ENCODE measurements at regions not wholly inside any gene's neighbourhood (a gene's known extent, or its start where the extent isn't known, plus 50 kb on each side); places are given as distances from the start of the nearest gene placed in this dataset.
"Not testable (repeated sequence)": the region's sequence is repeated elsewhere in the genome, so short reads cannot be mapped to it uniquely, and the experiment has no call there.

GRCh38 chr5:168136340-168136739 lies 155.1 kb upstream of the WWC1 start:
- Histone ChIP-seq H3K9me3 (ENCODE audit: control insufficient read depth, low read length) (no peaks in the 10 kb centered on the region), H3K4me3 (ENCODE audit: low read length in 2 of 2) (no peak overlapping the region), H3K27ac (ENCODE audit: low read depth in 1 of 2, low read length in 2 of 2) (no peak overlapping the region), H3K36me3 (ENCODE audit: control insufficient read depth in 1 of 2, insufficient read depth in 2 of 2, low read length in 1 of 2) (no peaks in the 10 kb centered on the region), H3K27me3 (ENCODE audit: control insufficient read depth in 1 of 2, insufficient read depth in 2 of 2, low read length in 1 of 2) (peaks cover 0 to 5% of the 10 kb centered on the region in 2 donors), H3K4me1 (ENCODE audit: control insufficient read depth in 1 of 2, insufficient read depth in 2 of 2, low read length in 2 of 2) (no peaks in the 10 kb centered on the region)
- ATAC-seq (ENCODE audit: low FRiP score) (no peak), DNase-seq (no peak)
- WGBS, 2 donors = 62% methylated on average over 5 of the region's 5 CpGs
- intact Hi-C loops (cut with DNase I) = no loop called here

- intact Hi-C loops (cut with DNase I) = no loop called here
- Histone ChIP-seq H3K4me3 (ENCODE audit: low read length in 2 of 2) (no peak overlapping the region), H3K4me1 (ENCODE audit: control insufficient read depth in 1 of 2, insufficient read depth in 2 of 2, low read length in 2 of 2) (no peaks in the 10 kb centered on the region), H3K27me3 (ENCODE audit: control insufficient read depth in 1 of 2, insufficient read depth in 2 of 2, low read length in 1 of 2) (peaks cover 0 to 5% of the 10 kb centered on the region in 2 donors), H3K9me3 (ENCODE audit: control insufficient read depth, low read length) (no peaks in the 10 kb centered on the region), H3K27ac (ENCODE audit: low read depth in 1 of 2, low read length in 2 of 2) (no peak overlapping the region), H3K36me3 (ENCODE audit: control insufficient read depth in 1 of 2, insufficient read depth in 2 of 2, low read length in 1 of 2) (no peaks in the 10 kb centered on the region)
- no peak for DNase-seq
- ATAC-seq (ENCODE audit: low FRiP score) = no peak
- WGBS, 2 donors = 84 to 91% methylated on average over 2 of the region's 2 CpGs
Measured at GRCh38 chr5:168137265-168137664, 154.2 kb upstream of the WWC1 start.

- Histone ChIP-seq H3K4me1 (ENCODE audit: control insufficient read depth in 1 of 2, insufficient read depth in 2 of 2, low read length in 2 of 2) (no peaks in the 10 kb centered on the region), H3K36me3 (ENCODE audit: control insufficient read depth in 1 of 2, insufficient read depth in 2 of 2, low read length in 1 of 2) (no peaks in the 10 kb centered on the region), H3K9me3 (ENCODE audit: control insufficient read depth, low read length) (no peaks in the 10 kb centered on the region), H3K27me3 (ENCODE audit: control insufficient read depth in 1 of 2, insufficient read depth in 2 of 2, low read length in 1 of 2) (peaks cover 0 to 5% of the 10 kb centered on the region in 2 donors), H3K4me3 (ENCODE audit: low read length in 2 of 2) (no peak overlapping the region), H3K27ac (ENCODE audit: low read depth in 1 of 2, low read length in 2 of 2) (no peak overlapping the region)
- no peak for ATAC-seq (ENCODE audit: low FRiP score)
- intact Hi-C loops (cut with DNase I) = no loop called here
- 94 to 98% methylated on average over 6 of the region's 6 CpGs for WGBS, 2 donors
- DNase-seq = no peak
Measured at GRCh38 chr5:168140241-168140640, 151.2 kb upstream of the WWC1 start.

- Histone ChIP-seq H3K4me1 (ENCODE audit: control insufficient read depth in 1 of 2, insufficient read depth in 2 of 2, low read length in 2 of 2) (no peaks in the 10 kb centered on the region), H3K9me3 (ENCODE audit: control insufficient read depth, low read length) (no peaks in the 10 kb centered on the region), H3K36me3 (ENCODE audit: control insufficient read depth in 1 of 2, insufficient read depth in 2 of 2, low read length in 1 of 2) (no peaks in the 10 kb centered on the region), H3K4me3 (ENCODE audit: low read length in 2 of 2) (no peak overlapping the region), H3K27ac (ENCODE audit: low read depth in 1 of 2, low read length in 2 of 2) (no peak overlapping the region), H3K27me3 (ENCODE audit: control insufficient read depth in 1 of 2, insufficient read depth in 2 of 2, low read length in 1 of 2) (no peaks in the 10 kb centered on the region)
- DNase-seq = no peak
- 73 to 74% methylated on average over 2 of the region's 2 CpGs for WGBS, 2 donors
- intact Hi-C loops (cut with DNase I) = no loop called here
- no peak for ATAC-seq (ENCODE audit: low FRiP score)
Measured at GRCh38 chr5:168142402-168142801, 149.0 kb upstream of the WWC1 start.

- H3K36me3 ChIP-seq (ENCODE audit: control insufficient read depth in 1 of 2, insufficient read depth in 2 of 2, low read length in 1 of 2); DNase-seq; H3K4me3 ChIP-seq (ENCODE audit: low read length in 2 of 2); H3K9me3 ChIP-seq (ENCODE audit: control insufficient read depth, low read length); intact Hi-C loops (cut with DNase I); H3K27ac ChIP-seq (ENCODE audit: low read depth in 1 of 2, low read length in 2 of 2); H3K4me1 ChIP-seq (ENCODE audit: control insufficient read depth in 1 of 2, insufficient read depth in 2 of 2, low read length in 2 of 2); ATAC-seq (ENCODE audit: low FRiP score); H3K27me3 ChIP-seq (ENCODE audit: control insufficient read depth in 1 of 2, insufficient read depth in 2 of 2, low read length in 1 of 2): not testable (repeated sequence)
- 44 to 53% methylated on average over 7 of the region's 7 CpGs for WGBS, 2 donors
Measured at GRCh38 chr5:168143521-168143920, 147.9 kb upstream of the WWC1 start.

- intact Hi-C loops (cut with DNase I) = no loop called here
- 71 to 78% methylated on average over 8 of the region's 8 CpGs for WGBS, 2 donors
- Histone ChIP-seq H3K4me1 (ENCODE audit: control insufficient read depth in 1 of 2, insufficient read depth in 2 of 2, low read length in 2 of 2) (no peaks in the 10 kb centered on the region), H3K36me3 (ENCODE audit: control insufficient read depth in 1 of 2, insufficient read depth in 2 of 2, low read length in 1 of 2) (no peaks in the 10 kb centered on the region), H3K27ac (ENCODE audit: low read depth in 1 of 2, low read length in 2 of 2) (no peak overlapping the region), H3K4me3 (ENCODE audit: low read length in 2 of 2) (no peak overlapping the region), H3K9me3 (ENCODE audit: control insufficient read depth, low read length) (no peaks in the 10 kb centered on the region), H3K27me3 (ENCODE audit: control insufficient read depth in 1 of 2, insufficient read depth in 2 of 2, low read length in 1 of 2) (peaks cover 0 to 1% of the 10 kb centered on the region in 2 donors)
- ATAC-seq (ENCODE audit: low FRiP score) = no peak
- DNase-seq = no peak
Measured at GRCh38 chr5:168147106-168147505, 144.3 kb upstream of the WWC1 start.

- 45 to 61% methylated on average over 10 of the region's 10 CpGs for WGBS, 2 donors
- intact Hi-C loops (cut with DNase I) = no loop called here
- no peak for ATAC-seq (ENCODE audit: low FRiP score)
- Histone ChIP-seq H3K4me1 (ENCODE audit: control insufficient read depth in 1 of 2, insufficient read depth in 2 of 2, low read length in 2 of 2) (no peaks in the 10 kb centered on the region), H3K36me3 (ENCODE audit: control insufficient read depth in 1 of 2, insufficient read depth in 2 of 2, low read length in 1 of 2) (no peaks in the 10 kb centered on the region), H3K27ac (ENCODE audit: low read depth in 1 of 2, low read length in 2 of 2) (no peak overlapping the region), H3K27me3 (ENCODE audit: control insufficient read depth in 1 of 2, insufficient read depth in 2 of 2, low read length in 1 of 2) (peaks cover 0 to 1% of the 10 kb centered on the region in 2 donors), H3K4me3 (ENCODE audit: low read length in 2 of 2) (no peak overlapping the region), H3K9me3 (ENCODE audit: control insufficient read depth, low read length) (no peaks in the 10 kb centered on the region)
- no peak for DNase-seq
Measured at GRCh38 chr5:168147568-168148360, 143.7 kb upstream of the WWC1 start.

GRCh38 chr5:168151041-168151440 lies 140.4 kb upstream of the WWC1 start:
- Histone ChIP-seq H3K27me3 (ENCODE audit: control insufficient read depth in 1 of 2, insufficient read depth in 2 of 2, low read length in 1 of 2) (peaks cover 0 to 1% of the 10 kb centered on the region in 2 donors), H3K4me1 (ENCODE audit: control insufficient read depth in 1 of 2, insufficient read depth in 2 of 2, low read length in 2 of 2) (no peaks in the 10 kb centered on the region), H3K27ac (ENCODE audit: low read depth in 1 of 2, low read length in 2 of 2) (no peak overlapping the region), H3K36me3 (ENCODE audit: control insufficient read depth in 1 of 2, insufficient read depth in 2 of 2, low read length in 1 of 2) (no peaks in the 10 kb centered on the region), H3K4me3 (ENCODE audit: low read length in 2 of 2) (no peak overlapping the region), H3K9me3 (ENCODE audit: control insufficient read depth, low read length) (no peaks in the 10 kb centered on the region)
- intact Hi-C loops (cut with DNase I) = no loop called here
- 95 to 96% methylated on average over 6 of the region's 6 CpGs for WGBS, 2 donors
- no peak for DNase-seq
- ATAC-seq (ENCODE audit: low FRiP score) = no peak

- Histone ChIP-seq H3K27me3 (ENCODE audit: control insufficient read depth in 1 of 2, insufficient read depth in 2 of 2, low read length in 1 of 2) (peaks cover 0 to 1% of the 10 kb centered on the region in 2 donors), H3K4me1 (ENCODE audit: control insufficient read depth in 1 of 2, insufficient read depth in 2 of 2, low read length in 2 of 2) (no peaks in the 10 kb centered on the region), H3K27ac (ENCODE audit: low read depth in 1 of 2, low read length in 2 of 2) (no peak overlapping the region), H3K36me3 (ENCODE audit: control insufficient read depth in 1 of 2, insufficient read depth in 2 of 2, low read length in 1 of 2) (no peaks in the 10 kb centered on the region), H3K4me3 (ENCODE audit: low read length in 2 of 2) (no peak overlapping the region), H3K9me3 (ENCODE audit: control insufficient read depth, low read length) (no peaks in the 10 kb centered on the region)
- WGBS, 2 donors = 94 to 95% methylated on average over 3 of the region's 3 CpGs
- ATAC-seq (ENCODE audit: low FRiP score) (no peak), DNase-seq (no peak)
- intact Hi-C loops (cut with DNase I) = no loop called here
Measured at GRCh38 chr5:168152660-168153059, 138.8 kb upstream of the WWC1 start.

Data from aorta (tissue), 5 donors.